NCI-H2227 (cell line): ENCODE measurements at regions not wholly inside any gene's neighbourhood (a gene's known extent, or its start where the extent isn't known, plus 50 kb on each side); places are given as distances from the start of the nearest gene placed in this dataset.
A peak's percentile ranks its signal among the peaks of the same experiment; 100 is the strongest.
"Not testable (repeated sequence)": the region's sequence is repeated elsewhere in the genome, so short reads cannot be mapped to it uniquely, and the experiment has no call there.

Experiments
- DNase-seq: peaks from one replicate; lab custom pipeline; 2025; ENCODE audit not compliant: unreplicated experiment; lab: John Stamatoyannopoulos, UW

- no peak for DNase-seq
Measured at GRCh38 chr3:5349343-5349742, 161.8 kb downstream of the EDEM1 start.

- DNase-seq = no peak
Measured at GRCh38 chr3:5357089-5357488, 169.6 kb downstream of the EDEM1 start.

DNA sequence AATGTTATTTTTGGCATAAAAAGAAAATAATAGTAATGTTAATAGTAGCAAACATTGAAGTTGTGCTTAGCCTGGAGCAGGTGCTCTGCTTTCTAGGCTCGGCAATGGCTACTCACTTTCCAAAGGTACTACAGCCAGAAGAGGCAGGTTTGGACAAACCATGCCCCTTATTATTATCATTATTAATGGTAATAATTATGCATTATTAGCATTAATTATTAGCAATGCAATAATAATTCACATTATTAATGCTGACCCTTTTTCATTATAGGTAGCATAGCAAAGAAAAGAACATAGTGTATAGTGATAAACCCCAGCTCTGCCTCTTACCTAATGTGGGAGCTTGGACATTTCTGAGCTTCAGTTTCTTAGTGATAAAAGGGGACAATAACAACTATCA is 171.4 kb downstream of the EDEM1 start:
- no peak for DNase-seq

- DNase-seq = no peak
Measured at GRCh38 chr3:5360453-5360852, 172.9 kb downstream of the EDEM1 start.

- no peak for DNase-seq
Measured at GRCh38 chr3:5366746-5367145, 179.2 kb downstream of the EDEM1 start.

GRCh38 chr3:5371555-5371954 is 184.0 kb downstream of the EDEM1 start:
- DNase-seq = not testable (repeated sequence)

- DNase-seq = no peak
Measured at GRCh38 chr3:5376761-5377160, 189.3 kb downstream of the EDEM1 start.

GRCh38 chr3:5379266-5379665 is 191.8 kb downstream of the EDEM1 start:
- not testable (repeated sequence) for DNase-seq

GRCh38 chr3:5383486-5384263 is 196.2 kb downstream of the EDEM1 start:
- not testable (repeated sequence) for DNase-seq

GRCh38 chr3:5384557-5385236 is 197.2 kb downstream of the EDEM1 start:
- DNase-seq = no peak

DNA sequence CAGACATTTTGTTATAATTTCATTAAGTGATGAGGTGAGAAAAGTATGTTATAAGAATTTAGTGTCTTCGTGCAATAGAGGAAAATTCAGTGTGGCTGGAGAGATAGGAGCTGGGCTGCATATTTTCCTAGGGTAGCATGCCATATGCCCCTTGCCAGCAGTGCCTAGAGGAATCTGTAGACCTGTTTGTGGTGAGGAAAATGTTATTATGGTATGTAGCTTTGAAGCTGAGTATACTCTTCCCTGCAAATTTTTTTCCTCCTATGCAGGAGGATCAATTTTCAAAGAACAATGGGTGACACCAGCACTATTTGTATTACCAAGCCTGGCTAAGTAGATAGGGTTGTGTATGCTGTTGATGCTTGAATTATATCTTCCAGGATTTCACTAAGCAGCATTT is 200.6 kb downstream of the EDEM1 start:
- no peak for DNase-seq

GRCh38 chr3:5389057-5389456 is 201.6 kb downstream of the EDEM1 start:
- DNase-seq = no peak

- DNase-seq = no peak
Measured at GRCh38 chr3:5390221-5390620, 202.7 kb downstream of the EDEM1 start.

DNA sequence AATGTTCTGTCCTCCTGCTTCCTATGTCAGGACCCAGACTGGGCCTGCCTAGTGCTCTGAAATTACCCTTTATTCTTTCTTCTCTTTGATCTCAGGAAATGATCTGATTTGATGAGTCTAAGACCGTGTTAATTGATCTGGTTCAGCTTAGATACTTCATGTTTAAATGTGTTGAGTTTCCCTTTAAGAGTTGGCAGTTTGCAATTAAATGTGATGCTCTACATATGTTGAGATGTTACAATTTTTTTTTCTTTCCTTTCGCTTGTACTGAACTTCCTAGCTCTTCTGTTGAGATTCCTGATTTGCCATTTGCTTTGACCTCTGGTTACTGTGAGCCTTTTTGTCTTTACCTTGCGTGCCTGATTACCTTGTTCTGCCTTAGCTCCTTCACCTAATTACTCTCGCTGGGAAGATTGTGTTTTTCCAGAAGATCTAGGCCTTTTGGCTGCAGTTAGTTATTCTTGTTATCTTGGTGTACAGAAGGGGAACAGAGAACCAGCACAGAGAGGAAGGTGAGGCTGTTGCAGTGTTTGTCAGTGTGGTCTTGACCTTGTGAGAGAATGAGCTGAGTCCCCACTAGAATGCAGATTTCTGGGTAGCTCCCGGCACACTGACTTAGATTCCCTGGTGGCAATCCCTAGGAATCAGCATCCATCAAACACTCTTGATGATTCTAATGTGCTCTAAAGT is 203.6 kb downstream of the EDEM1 start:
- no peak for DNase-seq

DNA sequence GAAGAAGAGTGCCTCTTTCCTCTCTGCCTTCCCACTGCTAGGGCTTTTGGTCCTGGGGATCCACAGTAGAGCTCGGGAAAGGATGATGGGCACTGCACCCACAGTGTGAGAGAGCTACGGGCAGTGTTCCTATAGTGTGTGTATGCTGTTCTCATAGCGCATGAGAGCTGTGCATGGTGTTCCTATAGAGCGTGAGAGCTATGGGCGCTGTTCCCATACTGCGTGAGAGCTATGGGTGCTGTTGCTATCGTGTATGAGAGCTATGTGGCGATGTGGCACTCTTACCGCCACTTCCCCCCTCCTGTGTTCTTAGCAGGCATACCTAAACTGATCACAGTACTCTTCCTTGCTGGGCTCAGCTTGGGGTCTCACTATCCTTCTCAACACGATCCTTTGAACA is 213.5 kb downstream of the EDEM1 start:
- DNase-seq = no peak

GRCh38 chr3:5404718-5405117 is 217.2 kb downstream of the EDEM1 start:
- DNase-seq = no peak

- no peak for DNase-seq
Measured at GRCh38 chr3:5411786-5412185, 224.3 kb downstream of the EDEM1 start.

- no peak for DNase-seq
Measured at GRCh38 chr3:5423076-5423475, 235.6 kb downstream of the EDEM1 start.

DNA sequence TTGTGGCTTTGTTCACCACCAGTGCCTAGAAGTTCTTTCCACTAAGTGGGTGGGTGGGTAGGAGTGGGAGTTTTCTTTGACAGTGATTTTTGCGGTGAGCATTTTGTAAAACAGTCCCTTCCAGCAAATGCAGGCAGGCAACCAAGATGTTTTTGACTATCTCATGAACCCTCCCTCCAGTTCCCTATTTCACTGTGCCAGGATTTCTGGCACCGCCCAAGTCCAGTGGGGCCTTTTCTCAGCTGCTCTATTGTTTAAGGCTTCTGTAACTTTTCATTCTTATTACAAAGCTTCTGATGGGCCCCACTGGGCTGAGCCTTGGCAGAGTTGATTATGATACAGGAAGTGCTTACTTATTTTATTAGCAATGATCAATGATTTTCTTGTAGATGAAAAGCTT is 236.0 kb downstream of the EDEM1 start:
- DNase-seq = no peak

DNA sequence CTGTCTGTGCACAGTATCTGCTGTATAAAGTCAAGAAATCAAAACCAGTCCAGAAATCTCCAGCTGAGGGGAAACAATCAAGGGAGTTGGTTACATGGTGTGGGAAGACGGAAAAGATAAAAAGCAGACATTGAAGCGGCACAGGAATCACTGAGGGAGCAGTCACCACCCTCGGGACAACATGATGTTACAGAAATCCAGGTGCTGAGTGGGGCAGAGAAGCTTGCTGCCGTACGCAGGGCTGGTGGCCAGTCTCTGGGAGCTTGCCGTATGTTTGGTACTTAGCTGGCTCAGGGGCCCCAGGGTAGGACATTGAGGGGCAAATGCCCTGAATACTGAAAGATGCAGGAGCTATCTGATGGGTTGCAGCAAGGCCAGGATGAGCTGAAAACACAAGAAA is 237.9 kb downstream of the EDEM1 start:
- DNase-seq = no peak

- peak; percentile 9 for DNase-seq
Measured at GRCh38 chr3:5426094-5426883, 238.8 kb downstream of the EDEM1 start.
